Hematopoietic multipotent progenitor cell treated with erythropoietin and hydrocortisone succinate and interleukin-3 and kit ligand, for 6 days (in vitro differentiated cells): ENCODE measurements at regions not wholly inside any gene's neighbourhood (a gene's known extent, or its start where the extent isn't known, plus 50 kb on each side); places are given as distances from the start of the nearest gene placed in this dataset.

ENCODE experiments used
- DNase-seq: peaks from one replicate; pipeline ENCODE4 v3.0.0-alpha.2; 2015

DNA sequence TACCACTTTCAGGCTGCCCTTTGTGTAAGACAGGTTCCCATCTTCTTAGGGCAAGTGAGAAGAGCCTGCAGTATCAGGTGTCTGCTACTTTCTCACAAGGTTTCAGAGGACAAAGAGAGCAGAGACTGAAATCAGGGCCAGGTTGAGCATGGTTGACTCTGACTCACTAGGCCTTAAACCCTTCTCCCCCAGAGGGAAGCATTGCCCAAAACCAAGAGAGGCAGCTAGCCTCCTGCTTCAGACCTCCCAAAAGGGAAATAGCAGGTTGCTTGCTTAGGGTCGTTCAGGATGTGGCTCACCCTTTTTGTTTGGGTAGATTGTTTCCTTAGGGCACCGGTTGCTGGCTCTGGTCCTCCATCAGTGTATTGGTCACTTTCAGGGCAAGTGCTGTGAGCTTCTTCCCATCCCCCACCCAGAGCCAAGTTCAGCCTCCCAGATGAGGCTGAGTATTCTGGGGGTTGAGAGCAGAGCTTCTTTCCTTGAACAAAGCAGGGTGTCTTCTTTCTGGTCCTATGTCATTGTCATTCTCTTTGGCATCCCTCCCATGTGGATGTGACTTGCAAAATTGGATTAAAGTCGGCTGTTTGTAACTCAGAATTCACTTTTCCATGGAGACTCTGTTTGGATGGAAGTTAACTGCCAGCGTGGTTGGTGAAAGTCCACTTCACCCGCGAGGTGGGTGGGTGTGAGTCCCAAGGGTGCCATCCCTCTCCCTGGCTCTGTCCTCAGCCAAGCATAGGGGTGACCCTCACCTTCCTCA lies 55.5 kb upstream of the GALNT2 start:
- peak; percentile 5 for DNase-seq

DNA sequence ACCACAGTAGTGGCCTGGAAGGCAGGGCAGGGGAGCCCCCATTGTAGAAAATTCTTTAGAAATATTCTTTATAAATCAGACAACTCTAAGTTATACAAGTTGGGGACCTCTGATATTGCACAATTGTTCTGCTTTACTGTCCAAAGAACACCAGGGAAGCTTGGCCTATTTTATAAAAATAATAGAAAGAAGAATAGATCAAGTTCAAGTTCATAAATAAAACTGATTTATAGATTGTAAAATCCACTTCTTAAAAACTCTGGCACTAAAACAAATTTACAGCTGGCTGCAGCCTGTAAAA lies 55.0 kb upstream of the GALNT2 start:
- no peak for DNase-seq

DNA sequence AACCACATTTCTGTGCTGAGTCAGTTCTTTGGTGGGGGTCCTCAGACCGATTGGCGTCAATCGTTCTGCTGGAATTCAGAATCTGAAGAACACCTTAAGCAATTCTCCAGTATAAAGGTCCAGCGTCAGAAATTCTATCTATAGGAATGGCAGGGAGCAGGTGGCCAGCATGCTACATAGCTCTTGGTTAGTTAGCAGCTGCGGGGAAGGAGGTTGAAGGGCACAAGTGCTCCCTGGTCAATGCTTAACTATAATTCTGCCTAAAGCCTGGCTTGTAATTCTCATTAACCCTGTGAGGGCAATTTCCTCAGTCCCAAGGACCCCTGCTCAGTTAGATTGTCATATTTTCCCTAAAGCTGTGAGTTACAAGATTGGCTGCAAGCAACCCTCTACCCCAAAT lies 54.3 kb upstream of the GALNT2 start:
- no peak for DNase-seq

DNA sequence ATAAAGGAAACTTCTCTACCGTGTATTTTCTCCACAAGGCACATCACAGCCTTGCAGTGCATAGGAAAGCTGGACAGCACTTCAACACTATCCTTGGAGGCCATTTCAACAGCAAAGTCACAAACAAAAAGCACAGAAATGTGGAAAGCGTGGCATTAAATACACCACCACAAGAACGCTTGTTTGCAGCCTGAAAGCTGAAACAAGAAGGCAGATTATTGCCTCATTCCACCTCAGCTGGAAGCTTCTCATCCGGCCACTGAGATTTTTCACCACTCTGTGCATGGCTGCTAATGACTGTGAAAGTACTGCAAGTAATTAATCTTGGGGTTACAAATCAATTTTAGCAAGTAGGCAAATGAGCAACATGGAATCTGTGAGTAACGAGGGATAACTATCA lies 50.9 kb upstream of the GALNT2 start:
- DNase-seq: no peak
